ENCODE measurements at regions not wholly inside any gene's neighbourhood (a gene's known extent, or its start where the extent isn't known, plus 50 kb on each side); places are given as distances from the start of the nearest gene placed in this dataset.

DNA sequence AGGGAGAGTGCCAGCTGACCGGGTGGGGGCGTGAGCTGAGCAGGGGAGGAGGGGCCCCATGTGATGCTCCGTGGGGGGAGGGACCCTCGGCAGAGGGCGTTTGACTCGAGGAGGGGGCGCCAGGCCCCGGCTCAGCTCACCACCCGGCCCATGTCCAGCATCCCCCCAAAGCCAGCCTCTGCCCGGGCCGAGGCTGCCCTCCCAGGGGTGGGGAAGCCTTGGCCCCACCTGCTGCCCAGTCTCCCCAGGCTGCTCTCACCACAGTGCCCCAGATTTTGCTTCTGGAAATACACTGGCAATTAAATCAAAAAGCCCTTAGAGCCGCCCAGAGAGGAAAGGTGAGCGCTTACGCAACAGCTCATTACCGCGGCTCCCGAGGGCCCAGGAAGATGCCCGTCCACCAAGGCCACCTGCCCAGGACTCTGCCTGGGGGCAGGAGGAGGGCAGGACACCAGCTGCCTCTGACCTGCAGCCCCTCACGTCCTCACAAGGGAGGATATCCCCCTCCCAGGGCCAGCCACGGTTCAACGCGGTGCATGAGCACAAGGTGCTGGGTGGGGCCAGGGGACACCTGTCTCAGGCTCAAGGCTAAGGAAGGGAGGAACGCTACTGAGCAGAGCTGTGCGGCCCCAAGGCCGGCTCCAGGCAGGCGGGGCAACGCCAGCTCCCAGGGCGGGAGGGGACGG, 70.0 kb upstream of the INPP5A start:
- no peaks in the 10 kb centered on the region for H4K20me1 ChIP-seq (ENCODE audit: insufficient read depth)
- CTCF ChIA-PET, result no interaction called here
- H3K79me2 ChIP-seq (ENCODE audit: insufficient read depth, low read length), result no peaks in the 10 kb centered on the region
- ATAC-seq (no peak), DNase-seq (ENCODE audit: low read depth, low spot score) (no peak)
- intact Hi-C loops (cut with micrococcal nuclease), result no loop called here
- no peak for TF ChIP-seq CBX3 (IDR thresholded peaks at IDR 0.05; ENCODE audit: low read depth)
- TF ChIP-seq, protein P1, sequence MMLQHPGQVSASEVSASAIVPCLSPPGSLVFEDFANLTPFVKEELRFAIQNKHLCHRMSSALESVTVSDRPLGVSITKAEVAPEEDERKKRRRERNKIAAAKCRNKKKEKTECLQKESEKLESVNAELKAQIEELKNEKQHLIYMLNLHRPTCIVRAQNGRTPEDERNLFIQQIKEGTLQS (IDR thresholded peaks at IDR 0.05), result no peak
- TF ChIP-seq ELF1 (IDR thresholded peaks at IDR 0.05; ENCODE audit: borderline replicate concordance, low read depth), result no peak
- no peak overlapping the region for H2AFZ ChIP-seq (ENCODE audit: low read depth, low read length, poor library complexity, severe bottlenecking)
- H3K4me3 ChIP-seq (replicated peaks in 1 of 2; ENCODE audit: low read depth in 1 of 2, low read length in 2 of 2), result no peak overlapping the region
- H3K9me2 ChIP-seq (ENCODE audit: insufficient read depth), result no peaks in the 10 kb centered on the region
- no peak overlapping the region for H3K27ac ChIP-seq (ENCODE audit: low read depth, low read length)
- no peak overlapping the region for H3K9ac ChIP-seq (ENCODE audit: low read length)
- no peaks in the 10 kb centered on the region for H3K9me3 ChIP-seq (ENCODE audit: control insufficient read depth in 1 of 2, insufficient read depth in 1 of 2, low read depth in 1 of 2, low read length in 2 of 2)
- POLR2A ChIA-PET, result no interaction called here
- H3K36me3 ChIP-seq (ENCODE audit: control insufficient read depth in 1 of 2, insufficient read depth in 2 of 2, low read length in 2 of 2), result no peaks in the 10 kb centered on the region
- no TSS peak for BruUV-seq (replicated peaks)
- RAD21 ChIA-PET (ENCODE audit: low non-redundant PET in 1 of 2, low total read pairs in 2 of 2, uncharacterized antibody in 2 of 2, unreplicated experiment in 2 of 2), result no interaction called here
- H3K4me2 ChIP-seq (ENCODE audit: low read length), result no peak overlapping the region
- no peaks in the 10 kb centered on the region for H3K4me1 ChIP-seq (ENCODE audit: control insufficient read depth in 1 of 2, insufficient read depth in 2 of 2, low read length in 2 of 2)
- H3K27me3 ChIP-seq (ENCODE audit: insufficient read depth, low read length), result no peaks in the 10 kb centered on the region

DNA sequence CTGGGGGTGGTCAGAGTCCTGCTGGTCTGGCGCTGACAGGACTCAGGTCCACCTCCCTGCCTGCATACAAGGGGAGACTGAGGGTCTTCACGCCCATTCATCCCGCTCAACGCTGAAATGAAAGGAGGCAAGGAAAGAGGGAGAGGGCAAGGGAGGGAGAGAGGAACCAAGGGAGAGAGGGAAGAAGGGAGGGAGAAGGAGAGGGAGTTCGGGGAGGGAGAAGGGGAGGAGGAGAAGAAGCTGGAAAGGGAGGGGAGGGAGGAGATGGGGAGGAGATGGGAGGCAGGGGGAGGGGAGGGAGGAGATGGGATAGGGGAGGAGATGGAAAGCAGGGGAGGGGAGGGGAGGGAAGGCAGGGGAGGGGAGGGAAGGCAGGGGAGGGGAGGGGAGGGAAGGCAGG, 69.4 kb upstream of the INPP5A start:
- no TSS peak for BruUV-seq (replicated peaks)
- ChIA-PET RAD21 (ENCODE audit: low non-redundant PET in 1 of 2, low total read pairs in 2 of 2, uncharacterized antibody in 2 of 2, unreplicated experiment in 2 of 2) (no interaction called here), CTCF (no interaction called here), POLR2A (no interaction called here)
- Histone ChIP-seq H3K27me3 (ENCODE audit: insufficient read depth, low read length) (no peaks in the 10 kb centered on the region), H3K9me2 (ENCODE audit: insufficient read depth) (no peaks in the 10 kb centered on the region), H3K4me1 (ENCODE audit: control insufficient read depth in 1 of 2, insufficient read depth in 2 of 2, low read length in 2 of 2) (no peaks in the 10 kb centered on the region), H3K9me3 (ENCODE audit: control insufficient read depth in 1 of 2, insufficient read depth in 1 of 2, low read depth in 1 of 2, low read length in 2 of 2) (no peaks in the 10 kb centered on the region), H3K27ac (ENCODE audit: low read depth, low read length) (no peak overlapping the region), H3K79me2 (ENCODE audit: insufficient read depth, low read length) (no peaks in the 10 kb centered on the region), H3K4me2 (ENCODE audit: low read length) (no peak overlapping the region), H3K4me3 (replicated peaks in 1 of 2; ENCODE audit: low read depth in 1 of 2, low read length in 2 of 2) (no peak overlapping the region), H3K9ac (ENCODE audit: low read length) (no peak overlapping the region), H3K36me3 (ENCODE audit: control insufficient read depth in 1 of 2, insufficient read depth in 2 of 2, low read length in 2 of 2) (no peaks in the 10 kb centered on the region), H2AFZ (ENCODE audit: low read depth, low read length, poor library complexity, severe bottlenecking) (no peak overlapping the region), H4K20me1 (ENCODE audit: insufficient read depth) (no peaks in the 10 kb centered on the region)
- intact Hi-C loops (cut with micrococcal nuclease), result no loop called here
- ATAC-seq (no peak), DNase-seq (ENCODE audit: low read depth, low spot score) (no peak)
- TF ChIP-seq ZNF274 (IDR thresholded peaks at IDR 0.05; ENCODE audit: low read depth, low read length) (no peak), SIN3A (IDR thresholded peaks at IDR 0.05; ENCODE audit: low read depth) (no peak), ZFX (IDR thresholded peaks at IDR 0.05) (no peak), JUND (IDR thresholded peaks at IDR 0.05) (no peak), SRF (IDR thresholded peaks at IDR 0.05; ENCODE audit: low read depth) (no peak), RAD21 (IDR thresholded peaks at IDR 0.05; ENCODE audit: low read depth) (no peak), EGR1 (IDR thresholded peaks at IDR 0.05; ENCODE audit: low read depth) (no peak), YY1 (IDR thresholded peaks at IDR 0.05; ENCODE audit: extremely low read depth, insufficient replicate concordance, low read depth, low read length) (no peak), ELF1 (IDR thresholded peaks at IDR 0.05; ENCODE audit: borderline replicate concordance, low read depth) (no peak), POLR2A (IDR thresholded peaks at IDR 0.05; ENCODE audit: borderline replicate concordance, extremely low read depth, insufficient read depth, insufficient read length) (no peak), CEBPB (IDR thresholded peaks at IDR 0.05; ENCODE audit: low read depth) (no peak)
- TF ChIP-seq, protein P1 (IDR thresholded peaks at IDR 0.05), result no peak
- TF ChIP-seq, protein P2, sequence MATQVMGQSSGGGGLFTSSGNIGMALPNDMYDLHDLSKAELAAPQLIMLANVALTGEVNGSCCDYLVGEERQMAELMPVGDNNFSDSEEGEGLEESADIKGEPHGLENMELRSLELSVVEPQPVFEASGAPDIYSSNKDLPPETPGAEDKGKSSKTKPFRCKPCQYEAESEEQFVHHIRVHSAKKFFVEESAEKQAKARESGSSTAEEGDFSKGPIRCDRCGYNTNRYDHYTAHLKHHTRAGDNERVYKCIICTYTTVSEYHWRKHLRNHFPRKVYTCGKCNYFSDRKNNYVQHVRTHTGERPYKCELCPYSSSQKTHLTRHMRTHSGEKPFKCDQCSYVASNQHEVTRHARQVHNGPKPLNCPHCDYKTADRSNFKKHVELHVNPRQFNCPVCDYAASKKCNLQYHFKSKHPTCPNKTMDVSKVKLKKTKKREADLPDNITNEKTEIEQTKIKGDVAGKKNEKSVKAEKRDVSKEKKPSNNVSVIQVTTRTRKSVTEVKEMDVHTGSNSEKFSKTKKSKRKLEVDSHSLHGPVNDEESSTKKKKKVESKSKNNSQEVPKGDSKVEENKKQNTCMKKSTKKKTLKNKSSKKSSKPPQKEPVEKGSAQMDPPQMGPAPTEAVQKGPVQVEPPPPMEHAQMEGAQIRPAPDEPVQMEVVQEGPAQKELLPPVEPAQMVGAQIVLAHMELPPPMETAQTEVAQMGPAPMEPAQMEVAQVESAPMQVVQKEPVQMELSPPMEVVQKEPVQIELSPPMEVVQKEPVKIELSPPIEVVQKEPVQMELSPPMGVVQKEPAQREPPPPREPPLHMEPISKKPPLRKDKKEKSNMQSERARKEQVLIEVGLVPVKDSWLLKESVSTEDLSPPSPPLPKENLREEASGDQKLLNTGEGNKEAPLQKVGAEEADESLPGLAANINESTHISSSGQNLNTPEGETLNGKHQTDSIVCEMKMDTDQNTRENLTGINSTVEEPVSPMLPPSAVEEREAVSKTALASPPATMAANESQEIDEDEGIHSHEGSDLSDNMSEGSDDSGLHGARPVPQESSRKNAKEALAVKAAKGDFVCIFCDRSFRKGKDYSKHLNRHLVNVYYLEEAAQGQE (IDR thresholded peaks at IDR 0.05; ENCODE audit: low read depth), result no peak
- TF ChIP-seq, protein P3, sequence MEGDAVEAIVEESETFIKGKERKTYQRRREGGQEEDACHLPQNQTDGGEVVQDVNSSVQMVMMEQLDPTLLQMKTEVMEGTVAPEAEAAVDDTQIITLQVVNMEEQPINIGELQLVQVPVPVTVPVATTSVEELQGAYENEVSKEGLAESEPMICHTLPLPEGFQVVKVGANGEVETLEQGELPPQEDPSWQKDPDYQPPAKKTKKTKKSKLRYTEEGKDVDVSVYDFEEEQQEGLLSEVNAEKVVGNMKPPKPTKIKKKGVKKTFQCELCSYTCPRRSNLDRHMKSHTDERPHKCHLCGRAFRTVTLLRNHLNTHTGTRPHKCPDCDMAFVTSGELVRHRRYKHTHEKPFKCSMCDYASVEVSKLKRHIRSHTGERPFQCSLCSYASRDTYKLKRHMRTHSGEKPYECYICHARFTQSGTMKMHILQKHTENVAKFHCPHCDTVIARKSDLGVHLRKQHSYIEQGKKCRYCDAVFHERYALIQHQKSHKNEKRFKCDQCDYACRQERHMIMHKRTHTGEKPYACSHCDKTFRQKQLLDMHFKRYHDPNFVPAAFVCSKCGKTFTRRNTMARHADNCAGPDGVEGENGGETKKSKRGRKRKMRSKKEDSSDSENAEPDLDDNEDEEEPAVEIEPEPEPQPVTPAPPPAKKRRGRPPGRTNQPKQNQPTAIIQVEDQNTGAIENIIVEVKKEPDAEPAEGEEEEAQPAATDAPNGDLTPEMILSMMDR (IDR thresholded peaks at IDR 0.05 in 2 of 3, conservative IDR thresholded peaks at IDR 0.05 in 1 of 3; ENCODE audit: borderline replicate concordance in 1 of 3, insufficient read depth in 1 of 3, low read depth in 2 of 3, low read length in 2 of 3), result no peak

All from HCT116 (cell line).